ENCODE measurements at regions not wholly inside any gene's neighbourhood (a gene's known extent, or its start where the extent isn't known, plus 50 kb on each side); places are given as distances from the start of the nearest gene placed in this dataset.

DNA sequence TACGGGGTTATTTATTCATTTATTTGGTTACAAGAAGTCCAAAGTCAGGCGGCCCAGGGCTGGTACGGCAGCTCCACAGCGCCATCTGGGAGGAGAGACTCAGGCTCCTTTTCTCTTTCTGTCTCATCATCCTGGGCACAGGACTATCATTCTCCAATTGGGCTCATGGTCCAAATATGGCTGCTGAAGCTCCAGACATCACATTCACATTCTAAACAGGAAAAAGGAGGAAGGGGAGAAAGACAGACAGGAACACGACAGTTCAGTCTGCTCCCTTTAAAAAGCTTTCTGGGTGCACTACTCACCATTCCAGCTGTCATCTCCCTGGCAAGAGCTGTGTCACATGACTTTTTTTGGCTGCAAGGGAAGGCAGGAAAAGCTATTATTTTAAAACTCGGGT is 74.4 kb upstream of the PDZD8 start:
- no peak for ATAC-seq

DNA sequence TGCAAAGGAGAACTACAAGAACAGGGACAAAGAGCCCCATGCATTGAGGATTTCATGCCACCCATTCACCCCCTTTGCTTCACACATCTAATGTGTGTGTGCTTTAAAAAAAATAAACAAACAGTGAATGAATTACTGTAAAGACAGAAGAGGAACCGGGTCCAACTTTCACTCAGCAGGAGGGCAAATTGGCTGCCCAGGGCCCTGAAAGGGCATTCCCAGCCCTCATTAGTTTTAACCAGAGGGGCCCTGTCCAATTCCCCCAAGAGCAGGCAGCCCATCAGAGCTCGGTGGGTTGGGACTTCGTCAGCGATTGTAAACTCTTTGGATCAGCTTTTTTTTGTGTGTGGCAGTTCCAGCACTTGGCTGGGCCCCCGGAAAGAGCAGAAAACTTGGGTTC is 73.6 kb upstream of the PDZD8 start:
- ATAC-seq, result no peak
- TF ChIP-seq SNAI2 (CRISPR knock-in tag; IDR thresholded peaks at IDR 0.05) (no peak), ZC3H10 (CRISPR knock-in tag; IDR thresholded peaks at IDR 0.05) (no peak), TOX (CRISPR knock-in tag; IDR thresholded peaks at IDR 0.05; ENCODE audit: borderline replicate concordance) (no peak), TCF4 (CRISPR knock-in tag; IDR thresholded peaks at IDR 0.05; ENCODE audit: borderline replicate concordance) (no peak)
- TF ChIP-seq, protein P1, sequence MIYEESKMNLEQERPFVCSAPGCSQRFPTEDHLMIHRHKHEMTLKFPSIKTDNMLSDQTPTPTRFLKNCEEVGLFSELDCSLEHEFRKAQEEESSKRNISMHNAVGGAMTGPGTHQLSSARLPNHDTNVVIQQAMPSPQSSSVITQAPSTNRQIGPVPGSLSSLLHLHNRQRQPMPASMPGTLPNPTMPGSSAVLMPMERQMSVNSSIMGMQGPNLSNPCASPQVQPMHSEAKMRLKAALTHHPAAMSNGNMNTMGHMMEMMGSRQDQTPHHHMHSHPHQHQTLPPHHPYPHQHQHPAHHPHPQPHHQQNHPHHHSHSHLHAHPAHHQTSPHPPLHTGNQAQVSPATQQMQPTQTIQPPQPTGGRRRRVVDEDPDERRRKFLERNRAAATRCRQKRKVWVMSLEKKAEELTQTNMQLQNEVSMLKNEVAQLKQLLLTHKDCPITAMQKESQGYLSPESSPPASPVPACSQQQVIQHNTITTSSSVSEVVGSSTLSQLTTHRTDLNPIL (CRISPR knock-in tag; IDR thresholded peaks at IDR 0.05; ENCODE audit: low read depth), result no peak
- TF ChIP-seq, protein P2, sequence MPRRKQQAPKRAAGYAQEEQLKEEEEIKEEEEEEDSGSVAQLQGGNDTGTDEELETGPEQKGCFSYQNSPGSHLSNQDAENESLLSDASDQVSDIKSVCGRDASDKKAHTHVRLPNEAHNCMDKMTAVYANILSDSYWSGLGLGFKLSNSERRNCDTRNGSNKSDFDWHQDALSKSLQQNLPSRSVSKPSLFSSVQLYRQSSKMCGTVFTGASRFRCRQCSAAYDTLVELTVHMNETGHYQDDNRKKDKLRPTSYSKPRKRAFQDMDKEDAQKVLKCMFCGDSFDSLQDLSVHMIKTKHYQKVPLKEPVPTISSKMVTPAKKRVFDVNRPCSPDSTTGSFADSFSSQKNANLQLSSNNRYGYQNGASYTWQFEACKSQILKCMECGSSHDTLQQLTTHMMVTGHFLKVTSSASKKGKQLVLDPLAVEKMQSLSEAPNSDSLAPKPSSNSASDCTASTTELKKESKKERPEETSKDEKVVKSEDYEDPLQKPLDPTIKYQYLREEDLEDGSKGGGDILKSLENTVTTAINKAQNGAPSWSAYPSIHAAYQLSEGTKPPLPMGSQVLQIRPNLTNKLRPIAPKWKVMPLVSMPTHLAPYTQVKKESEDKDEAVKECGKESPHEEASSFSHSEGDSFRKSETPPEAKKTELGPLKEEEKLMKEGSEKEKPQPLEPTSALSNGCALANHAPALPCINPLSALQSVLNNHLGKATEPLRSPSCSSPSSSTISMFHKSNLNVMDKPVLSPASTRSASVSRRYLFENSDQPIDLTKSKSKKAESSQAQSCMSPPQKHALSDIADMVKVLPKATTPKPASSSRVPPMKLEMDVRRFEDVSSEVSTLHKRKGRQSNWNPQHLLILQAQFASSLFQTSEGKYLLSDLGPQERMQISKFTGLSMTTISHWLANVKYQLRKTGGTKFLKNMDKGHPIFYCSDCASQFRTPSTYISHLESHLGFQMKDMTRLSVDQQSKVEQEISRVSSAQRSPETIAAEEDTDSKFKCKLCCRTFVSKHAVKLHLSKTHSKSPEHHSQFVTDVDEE (CRISPR knock-in tag; IDR thresholded peaks at IDR 0.05), result no peak
- TF ChIP-seq, protein P3, sequence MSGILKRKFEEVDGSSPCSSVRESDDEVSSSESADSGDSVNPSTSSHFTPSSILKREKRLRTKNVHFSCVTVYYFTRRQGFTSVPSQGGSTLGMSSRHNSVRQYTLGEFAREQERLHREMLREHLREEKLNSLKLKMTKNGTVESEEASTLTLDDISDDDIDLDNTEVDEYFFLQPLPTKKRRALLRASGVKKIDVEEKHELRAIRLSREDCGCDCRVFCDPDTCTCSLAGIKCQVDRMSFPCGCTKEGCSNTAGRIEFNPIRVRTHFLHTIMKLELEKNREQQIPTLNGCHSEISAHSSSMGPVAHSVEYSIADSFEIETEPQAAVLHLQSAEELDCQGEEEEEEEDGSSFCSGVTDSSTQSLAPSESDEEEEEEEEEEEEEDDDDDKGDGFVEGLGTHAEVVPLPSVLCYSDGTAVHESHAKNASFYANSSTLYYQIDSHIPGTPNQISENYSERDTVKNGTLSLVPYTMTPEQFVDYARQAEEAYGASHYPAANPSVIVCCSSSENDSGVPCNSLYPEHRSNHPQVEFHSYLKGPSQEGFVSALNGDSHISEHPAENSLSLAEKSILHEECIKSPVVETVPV (CRISPR knock-in tag; IDR thresholded peaks at IDR 0.05), result no peak

More for the DNA sequence above, 74.4 kb upstream of the PDZD8 start:
- TF ChIP-seq ZC3H10 (CRISPR knock-in tag; IDR thresholded peaks at IDR 0.05) (no peak), ISL1 (CRISPR knock-in tag; IDR thresholded peaks at IDR 0.05) (no peak), ZNF8 (CRISPR knock-in tag; IDR thresholded peaks at IDR 0.05) (no peak), CSDC2 (CRISPR knock-in tag; IDR thresholded peaks at IDR 0.05) (no peak), PPARA (CRISPR knock-in tag; IDR thresholded peaks at IDR 0.05; ENCODE audit: borderline replicate concordance) (no peak), OSR1 (CRISPR knock-in tag; IDR thresholded peaks at IDR 0.05) (no peak)
- TF ChIP-seq, protein P2 (CRISPR knock-in tag; IDR thresholded peaks at IDR 0.05), result no peak

DNA sequence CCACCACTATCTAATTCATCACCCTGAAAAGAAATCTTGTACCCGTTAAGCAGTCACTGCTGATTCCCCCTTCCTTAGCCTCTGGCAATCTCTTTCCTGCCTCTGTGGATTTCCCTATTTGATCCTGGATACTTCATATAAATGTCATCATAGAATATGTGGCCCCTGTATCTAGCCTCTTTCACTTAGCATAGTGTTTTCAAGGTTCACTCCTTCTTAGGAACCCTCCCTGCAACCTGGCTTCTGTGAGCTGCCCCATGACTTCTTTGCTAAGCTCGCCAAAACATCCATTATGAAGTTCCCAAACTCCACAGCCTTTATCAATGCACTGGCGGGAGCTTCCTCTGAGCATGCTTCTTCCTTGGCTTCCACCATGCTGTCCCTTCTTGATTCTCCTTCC is 70.8 kb upstream of the PDZD8 start:
- no peak for ATAC-seq
- no peak for TF ChIP-seq ARNTL (CRISPR knock-in tag; IDR thresholded peaks at IDR 0.05; ENCODE audit: borderline replicate concordance, low read depth)
- TF ChIP-seq RARB (CRISPR knock-in tag; IDR thresholded peaks at IDR 0.05), result no peak
- no peak for TF ChIP-seq ESRRG (CRISPR knock-in tag; IDR thresholded peaks at IDR 0.05)
- TF ChIP-seq, protein P4, sequence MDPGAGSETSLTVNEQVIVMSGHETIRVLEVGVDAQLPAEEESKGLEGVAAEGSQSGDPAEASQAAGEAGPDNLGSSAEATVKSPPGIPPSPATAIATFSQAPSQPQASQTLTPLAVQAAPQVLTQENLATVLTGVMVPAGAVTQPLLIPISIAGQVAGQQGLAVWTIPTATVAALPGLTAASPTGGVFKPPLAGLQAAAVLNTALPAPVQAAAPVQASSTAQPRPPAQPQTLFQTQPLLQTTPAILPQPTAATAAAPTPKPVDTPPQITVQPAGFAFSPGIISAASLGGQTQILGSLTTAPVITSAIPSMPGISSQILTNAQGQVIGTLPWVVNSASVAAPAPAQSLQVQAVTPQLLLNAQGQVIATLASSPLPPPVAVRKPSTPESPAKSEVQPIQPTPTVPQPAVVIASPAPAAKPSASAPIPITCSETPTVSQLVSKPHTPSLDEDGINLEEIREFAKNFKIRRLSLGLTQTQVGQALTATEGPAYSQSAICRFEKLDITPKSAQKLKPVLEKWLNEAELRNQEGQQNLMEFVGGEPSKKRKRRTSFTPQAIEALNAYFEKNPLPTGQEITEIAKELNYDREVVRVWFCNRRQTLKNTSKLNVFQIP (CRISPR knock-in tag; IDR thresholded peaks at IDR 0.05; ENCODE audit: borderline replicate concordance, low read depth), result no peak
- TF ChIP-seq OSR1 (CRISPR knock-in tag; IDR thresholded peaks at IDR 0.05), result no peak

DNA sequence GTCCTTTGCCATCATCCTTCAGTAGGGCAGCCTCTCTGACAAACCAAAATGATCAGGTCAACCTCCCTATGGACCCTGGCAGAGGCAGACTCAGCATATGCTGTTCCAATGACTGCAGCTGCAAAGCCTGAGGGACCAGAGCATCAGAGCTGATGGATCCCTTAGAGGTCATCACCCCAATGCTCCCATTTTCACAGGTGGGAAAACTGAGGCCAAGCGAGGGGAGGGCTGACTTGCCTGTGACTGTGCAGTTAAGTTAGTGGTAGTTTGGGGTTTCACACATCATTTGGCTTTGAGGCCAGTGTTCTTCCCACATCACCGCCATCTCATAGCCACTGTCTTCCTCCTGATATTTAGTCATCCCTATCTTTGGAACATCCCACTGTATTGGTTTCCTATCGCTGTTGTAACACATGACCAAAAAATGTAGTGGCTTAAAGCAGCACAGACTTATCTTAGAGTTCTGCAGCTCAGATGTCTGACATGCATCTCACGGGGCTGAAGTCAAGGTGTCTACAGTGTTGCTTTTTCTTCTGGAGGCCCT is 69.3 kb upstream of the PDZD8 start:
- ATAC-seq, result no peak
- TF ChIP-seq, protein P5, sequence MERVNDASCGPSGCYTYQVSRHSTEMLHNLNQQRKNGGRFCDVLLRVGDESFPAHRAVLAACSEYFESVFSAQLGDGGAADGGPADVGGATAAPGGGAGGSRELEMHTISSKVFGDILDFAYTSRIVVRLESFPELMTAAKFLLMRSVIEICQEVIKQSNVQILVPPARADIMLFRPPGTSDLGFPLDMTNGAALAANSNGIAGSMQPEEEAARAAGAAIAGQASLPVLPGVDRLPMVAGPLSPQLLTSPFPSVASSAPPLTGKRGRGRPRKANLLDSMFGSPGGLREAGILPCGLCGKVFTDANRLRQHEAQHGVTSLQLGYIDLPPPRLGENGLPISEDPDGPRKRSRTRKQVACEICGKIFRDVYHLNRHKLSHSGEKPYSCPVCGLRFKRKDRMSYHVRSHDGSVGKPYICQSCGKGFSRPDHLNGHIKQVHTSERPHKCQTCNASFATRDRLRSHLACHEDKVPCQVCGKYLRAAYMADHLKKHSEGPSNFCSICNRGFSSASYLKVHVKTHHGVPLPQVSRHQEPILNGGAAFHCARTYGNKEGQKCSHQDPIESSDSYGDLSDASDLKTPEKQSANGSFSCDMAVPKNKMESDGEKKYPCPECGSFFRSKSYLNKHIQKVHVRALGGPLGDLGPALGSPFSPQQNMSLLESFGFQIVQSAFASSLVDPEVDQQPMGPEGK (CRISPR knock-in tag; IDR thresholded peaks at IDR 0.05; ENCODE audit: borderline replicate concordance), result no peak
- TF ChIP-seq, protein P2 (CRISPR knock-in tag; IDR thresholded peaks at IDR 0.05), result no peak
- TF ChIP-seq ARNTL (CRISPR knock-in tag; IDR thresholded peaks at IDR 0.05; ENCODE audit: borderline replicate concordance, low read depth), result no peak
- TF ChIP-seq, protein P1 (CRISPR knock-in tag; IDR thresholded peaks at IDR 0.05; ENCODE audit: low read depth), result no peak
